Esophagus muscularis mucosa (tissue), 3 donors: ENCODE measurements at regions not wholly inside any gene's neighbourhood (a gene's known extent, or its start where the extent isn't known, plus 50 kb on each side); places are given as distances from the start of the nearest gene placed in this dataset.

Experiments used
- POLR2A ChIP-seq: fragments of 450-650 bp; IDR thresholded peaks from one replicate; pipeline ENCODE4 v1.6.1; 2017; ENCODE audit warnings: antibody characterized with exemption, moderate library complexity, mild to moderate bottlenecking, low read depth
- TF ChIP-seq, protein P1 (sequence below), 3 experiments: fragments of 200-600 bp in 2 of 3; fragments of 450-650 bp in 1 of 3; sonication (generic) in 2 of 3; IDR thresholded peaks; one replicate each; pipeline ENCODE4 v1.5.1; 2017 to 2019; ENCODE audit warnings: antibody characterized with exemption in 3 of 3, mild to moderate bottlenecking in 2 of 3, moderate library complexity in 1 of 3

- TF ChIP-seq, protein P1, sequence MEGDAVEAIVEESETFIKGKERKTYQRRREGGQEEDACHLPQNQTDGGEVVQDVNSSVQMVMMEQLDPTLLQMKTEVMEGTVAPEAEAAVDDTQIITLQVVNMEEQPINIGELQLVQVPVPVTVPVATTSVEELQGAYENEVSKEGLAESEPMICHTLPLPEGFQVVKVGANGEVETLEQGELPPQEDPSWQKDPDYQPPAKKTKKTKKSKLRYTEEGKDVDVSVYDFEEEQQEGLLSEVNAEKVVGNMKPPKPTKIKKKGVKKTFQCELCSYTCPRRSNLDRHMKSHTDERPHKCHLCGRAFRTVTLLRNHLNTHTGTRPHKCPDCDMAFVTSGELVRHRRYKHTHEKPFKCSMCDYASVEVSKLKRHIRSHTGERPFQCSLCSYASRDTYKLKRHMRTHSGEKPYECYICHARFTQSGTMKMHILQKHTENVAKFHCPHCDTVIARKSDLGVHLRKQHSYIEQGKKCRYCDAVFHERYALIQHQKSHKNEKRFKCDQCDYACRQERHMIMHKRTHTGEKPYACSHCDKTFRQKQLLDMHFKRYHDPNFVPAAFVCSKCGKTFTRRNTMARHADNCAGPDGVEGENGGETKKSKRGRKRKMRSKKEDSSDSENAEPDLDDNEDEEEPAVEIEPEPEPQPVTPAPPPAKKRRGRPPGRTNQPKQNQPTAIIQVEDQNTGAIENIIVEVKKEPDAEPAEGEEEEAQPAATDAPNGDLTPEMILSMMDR (IDR thresholded peaks at IDR 0.05): no peak
- TF ChIP-seq POLR2A: no peak
These were observed 160.9 kb upstream of the FZD8 start for GRCh38 chr10:35803046-35803445.
